Amygdala (tissue), 56 donors: ENCODE measurements at regions not wholly inside any gene's neighbourhood (a gene's known extent, or its start where the extent isn't known, plus 50 kb on each side); places are given as distances from the start of the nearest gene placed in this dataset.
A peak's percentile ranks its signal among the peaks of the same experiment; 100 is the strongest.

Experiments
- DNase-seq, 56 donors: peaks; one replicate each; lab custom pipeline; 2025; lab: John Stamatoyannopoulos, UW

- DNase-seq: peak in 19 of 56 donors; percentile 6 to 51 (median 15)
Observed at GRCh38 chr3:14352002-14352627, 50.3 kb upstream of the SLC6A6 start.
